ENCODE measurements at regions not wholly inside any gene's neighbourhood (a gene's known extent, or its start where the extent isn't known, plus 50 kb on each side); places are given as distances from the start of the nearest gene placed in this dataset.

GRCh38 chr20:51861726-51862466, 59.6 kb upstream of the SALL4 start:
- Mint-ChIP-seq H3K36me3 (no peaks in the 10 kb centered on the region), H3K4me3 (no peak overlapping the region), H3K27ac (no peak overlapping the region), H3K4me1 (no peaks in the 10 kb centered on the region), H3K9me3 (no peaks in the 10 kb centered on the region), H3K27me3 (peaks cover 4% of the 10 kb centered on the region)
- CTCF ChIA-PET: no interaction called here
- DNase-seq: no peak

- H3K36me3 Mint-ChIP-seq: no peaks in the 10 kb centered on the region
Measured at GRCh38 chr20:51860111-51860882, 58.0 kb upstream of the SALL4 start.

GRCh38 chr20:51856432-51856831, 54.1 kb upstream of the SALL4 start:
- no peak for DNase-seq
- H3K4me3 Mint-ChIP-seq: no peak overlapping the region
- H3K27ac Mint-ChIP-seq: no peak overlapping the region
- no peaks in the 10 kb centered on the region for H3K27me3 Mint-ChIP-seq
- no peaks in the 10 kb centered on the region for H3K4me1 Mint-ChIP-seq
- CTCF ChIA-PET: no interaction called here
- H3K36me3 Mint-ChIP-seq: no peaks in the 10 kb centered on the region
- no peaks in the 10 kb centered on the region for H3K9me3 Mint-ChIP-seq

More at GRCh38 chr20:51860111-51860882, 58.0 kb upstream of the SALL4 start:
- H3K4me1 Mint-ChIP-seq: no peaks in the 10 kb centered on the region
- H3K27me3 Mint-ChIP-seq: peaks cover 4% of the 10 kb centered on the region
- H3K4me3 Mint-ChIP-seq: no peak overlapping the region
- CTCF ChIA-PET: no interaction called here
- H3K9me3 Mint-ChIP-seq: no peaks in the 10 kb centered on the region
- no peak for DNase-seq
- no peak overlapping the region for H3K27ac Mint-ChIP-seq

- CTCF ChIA-PET: no interaction called here
- DNase-seq: no peak
- Mint-ChIP-seq H3K4me1 (no peaks in the 10 kb centered on the region), H3K27me3 (no peaks in the 10 kb centered on the region), H3K36me3 (no peaks in the 10 kb centered on the region), H3K27ac (no peak overlapping the region), H3K9me3 (no peaks in the 10 kb centered on the region), H3K4me3 (no peak overlapping the region)
Measured at GRCh38 chr20:51854921-51855320, 52.6 kb upstream of the SALL4 start.
